Hematopoietic multipotent progenitor cell treated with erythropoietin and hydrocortisone succinate and interleukin-3 and kit ligand, for 17 days (in vitro differentiated cells): ENCODE measurements at regions not wholly inside any gene's neighbourhood (a gene's known extent, or its start where the extent isn't known, plus 50 kb on each side); places are given as distances from the start of the nearest gene placed in this dataset.
"Not testable (repeated sequence)": the region's sequence is repeated elsewhere in the genome, so short reads cannot be mapped to it uniquely, and the experiment has no call there.

ENCODE experiments used
- DNase-seq: peaks from one replicate; pipeline ENCODE4 v3.0.0-alpha.2; 2015; ENCODE audit warnings: low spot score

- DNase-seq = no peak
Observed at GRCh38 chr9:85487872-85488271, 253.9 kb downstream of the AGTPBP1 start.

- no peak for DNase-seq
Observed at GRCh38 chr9:85484235-85484634, 257.5 kb downstream of the AGTPBP1 start.

- DNase-seq = no peak
Observed at GRCh38 chr9:85483208-85483607, 258.5 kb downstream of the AGTPBP1 start.

GRCh38 chr9:85479305-85479704, 262.4 kb downstream of the AGTPBP1 start:
- DNase-seq = no peak

GRCh38 chr9:85478847-85479246, 262.9 kb downstream of the AGTPBP1 start:
- no peak for DNase-seq

- not testable (repeated sequence) for DNase-seq
Observed at GRCh38 chr9:85474896-85475295, 266.9 kb downstream of the AGTPBP1 start.

GRCh38 chr9:85471791-85472190, 270.0 kb downstream of the AGTPBP1 start:
- no peak for DNase-seq

GRCh38 chr9:85469041-85469440, 272.7 kb downstream of the AGTPBP1 start:
- DNase-seq = no peak

- DNase-seq = no peak
Observed at GRCh38 chr9:85466834-85467233, 274.9 kb downstream of the AGTPBP1 start.

GRCh38 chr9:85458114-85458864, 283.5 kb downstream of the AGTPBP1 start:
- DNase-seq = not testable (repeated sequence)

GRCh38 chr9:85453850-85454249, 287.9 kb downstream of the AGTPBP1 start:
- no peak for DNase-seq

- DNase-seq = no peak
Observed at GRCh38 chr9:85452841-85453240, 288.9 kb downstream of the AGTPBP1 start.

- no peak for DNase-seq
Observed at GRCh38 chr9:85451680-85452079, 290.1 kb downstream of the AGTPBP1 start.

GRCh38 chr9:85445887-85446286, 295.9 kb downstream of the AGTPBP1 start:
- no peak for DNase-seq

GRCh38 chr9:85444243-85444642, 297.5 kb downstream of the AGTPBP1 start:
- no peak for DNase-seq

GRCh38 chr9:85443190-85443598, 298.6 kb downstream of the AGTPBP1 start:
- no peak for DNase-seq

- no peak for DNase-seq
Observed at GRCh38 chr9:85439791-85440190, 302.0 kb downstream of the AGTPBP1 start.

- DNase-seq = not testable (repeated sequence)
Observed at GRCh38 chr9:85433956-85434355, 307.8 kb downstream of the AGTPBP1 start.

GRCh38 chr9:85433551-85433950, 308.2 kb downstream of the AGTPBP1 start:
- DNase-seq = not testable (repeated sequence)

GRCh38 chr9:85433046-85433445, 308.7 kb downstream of the AGTPBP1 start:
- no peak for DNase-seq

GRCh38 chr9:85432599-85432998, 309.2 kb downstream of the AGTPBP1 start:
- DNase-seq = no peak

- DNase-seq = no peak
Observed at GRCh38 chr9:85431339-85432102, 310.2 kb downstream of the AGTPBP1 start.

- DNase-seq = no peak
Observed at GRCh38 chr9:85430659-85431338, 311.0 kb downstream of the AGTPBP1 start.
